ENCODE measurements at regions not wholly inside any gene's neighbourhood (a gene's known extent, or its start where the extent isn't known, plus 50 kb on each side); places are given as distances from the start of the nearest gene placed in this dataset.

DNA sequence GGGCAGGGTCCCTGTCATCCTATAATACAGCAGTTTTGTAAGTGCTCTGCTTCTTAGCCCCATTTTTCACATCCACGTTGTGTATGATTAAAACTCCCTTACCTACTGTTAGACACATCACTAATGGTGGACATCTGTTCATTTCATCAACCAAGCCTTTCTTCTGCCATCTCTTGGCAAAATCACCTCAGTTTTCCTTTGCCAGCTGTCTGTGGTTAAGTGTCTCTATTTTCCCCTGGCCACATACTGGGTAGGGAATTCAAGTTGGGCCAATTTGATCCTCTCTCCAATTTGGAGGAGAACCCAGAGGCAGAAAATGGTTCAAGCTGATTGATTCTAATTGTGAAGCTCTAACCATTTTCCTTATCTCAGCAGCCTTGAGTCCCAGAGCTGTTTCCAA is 436.1 kb downstream of the PCDH7 start:
- H3K9me3 ChIP-seq, result no peaks in the 10 kb centered on the region
- no peaks in the 10 kb centered on the region for H3K36me3 ChIP-seq
- no peak overlapping the region for H3K27ac ChIP-seq
- H3K4me3 ChIP-seq, result no peak overlapping the region
- DNase-seq, result no peak
- WGBS (ENCODE audit: insufficient coverage, low coverage, low lambda C conversion rate, missing lambda C conversion rate), result 10% methylated on average over 1 of the region's 1 CpG
- intact Hi-C loops (cut with DNase I), result no loop called here
- TF ChIP-seq POLR2A (IDR thresholded peaks at IDR 0.05), result no peak
- TF ChIP-seq, protein P1, sequence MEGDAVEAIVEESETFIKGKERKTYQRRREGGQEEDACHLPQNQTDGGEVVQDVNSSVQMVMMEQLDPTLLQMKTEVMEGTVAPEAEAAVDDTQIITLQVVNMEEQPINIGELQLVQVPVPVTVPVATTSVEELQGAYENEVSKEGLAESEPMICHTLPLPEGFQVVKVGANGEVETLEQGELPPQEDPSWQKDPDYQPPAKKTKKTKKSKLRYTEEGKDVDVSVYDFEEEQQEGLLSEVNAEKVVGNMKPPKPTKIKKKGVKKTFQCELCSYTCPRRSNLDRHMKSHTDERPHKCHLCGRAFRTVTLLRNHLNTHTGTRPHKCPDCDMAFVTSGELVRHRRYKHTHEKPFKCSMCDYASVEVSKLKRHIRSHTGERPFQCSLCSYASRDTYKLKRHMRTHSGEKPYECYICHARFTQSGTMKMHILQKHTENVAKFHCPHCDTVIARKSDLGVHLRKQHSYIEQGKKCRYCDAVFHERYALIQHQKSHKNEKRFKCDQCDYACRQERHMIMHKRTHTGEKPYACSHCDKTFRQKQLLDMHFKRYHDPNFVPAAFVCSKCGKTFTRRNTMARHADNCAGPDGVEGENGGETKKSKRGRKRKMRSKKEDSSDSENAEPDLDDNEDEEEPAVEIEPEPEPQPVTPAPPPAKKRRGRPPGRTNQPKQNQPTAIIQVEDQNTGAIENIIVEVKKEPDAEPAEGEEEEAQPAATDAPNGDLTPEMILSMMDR (IDR thresholded peaks at IDR 0.05), result no peak
- no peaks in the 10 kb centered on the region for H3K27me3 ChIP-seq
- no peaks in the 10 kb centered on the region for H3K4me1 ChIP-seq
- no peak for ATAC-seq

DNA sequence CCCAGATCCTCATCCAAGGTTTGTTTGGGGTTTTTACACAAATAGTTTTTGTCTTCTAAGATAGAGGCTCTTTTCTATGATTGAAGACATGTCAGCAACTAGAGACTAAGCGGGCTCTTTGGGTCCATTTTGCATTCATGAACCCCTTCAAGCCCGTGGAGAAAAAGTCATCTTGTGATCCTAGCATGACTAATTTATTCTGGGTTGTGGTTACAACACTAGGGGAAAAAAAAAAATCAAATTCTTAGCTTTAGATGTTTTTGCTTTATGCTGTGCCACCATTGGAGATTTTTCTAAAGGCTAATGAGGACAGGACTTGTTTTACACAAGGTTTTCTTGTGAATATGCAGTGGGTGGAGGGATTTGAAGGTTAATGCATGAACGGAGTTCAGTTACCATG is 440.0 kb downstream of the PCDH7 start:
- H3K9me3 ChIP-seq, result no peaks in the 10 kb centered on the region
- no peak for TF ChIP-seq POLR2A (IDR thresholded peaks at IDR 0.05)
- TF ChIP-seq, protein P1 (IDR thresholded peaks at IDR 0.05), result no peak
- WGBS (ENCODE audit: insufficient coverage, low coverage, low lambda C conversion rate, missing lambda C conversion rate), result 31% methylated on average over 3 of the region's 3 CpGs

DNA sequence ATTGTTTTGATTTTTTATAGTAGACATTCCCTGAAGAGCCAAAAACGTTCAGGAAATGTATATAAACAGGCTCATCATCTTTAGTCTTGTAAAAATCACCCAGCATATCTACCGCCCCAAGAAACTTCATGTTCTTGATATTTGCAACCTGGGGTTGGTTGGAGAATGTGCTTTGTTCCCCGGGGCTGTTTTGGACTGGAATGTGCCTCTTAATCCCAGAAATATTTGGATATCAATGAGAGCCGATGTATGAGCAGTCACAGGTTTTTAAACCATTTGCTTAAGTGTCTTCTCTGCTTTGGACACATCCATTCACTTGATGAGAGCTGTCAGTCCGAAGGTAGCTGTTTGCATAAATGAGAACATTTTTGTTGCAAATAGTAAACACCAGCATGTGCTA is 449.7 kb downstream of the PCDH7 start:
- Histone ChIP-seq H3K27me3 (no peaks in the 10 kb centered on the region), H3K9me3 (no peaks in the 10 kb centered on the region), H3K4me1 (no peaks in the 10 kb centered on the region), H3K36me3 (no peaks in the 10 kb centered on the region), H3K4me3 (no peak overlapping the region), H3K27ac (no peak overlapping the region)
- 28% methylated on average over 5 of the region's 5 CpGs for WGBS (ENCODE audit: insufficient coverage, low coverage, low lambda C conversion rate, missing lambda C conversion rate)
- intact Hi-C loops (cut with DNase I), result no loop called here
- TF ChIP-seq POLR2A (IDR thresholded peaks at IDR 0.05), result no peak
- TF ChIP-seq, protein P1 (IDR thresholded peaks at IDR 0.05), result no peak
- DNase-seq (no peak), ATAC-seq (no peak)

More for the DNA sequence above, 440.0 kb downstream of the PCDH7 start:
- ATAC-seq (no peak), DNase-seq (no peak)
- Histone ChIP-seq H3K36me3 (no peaks in the 10 kb centered on the region), H3K27me3 (no peaks in the 10 kb centered on the region), H3K4me3 (no peak overlapping the region), H3K27ac (no peak overlapping the region), H3K4me1 (no peaks in the 10 kb centered on the region)
- intact Hi-C loops (cut with DNase I), result no loop called here

DNA sequence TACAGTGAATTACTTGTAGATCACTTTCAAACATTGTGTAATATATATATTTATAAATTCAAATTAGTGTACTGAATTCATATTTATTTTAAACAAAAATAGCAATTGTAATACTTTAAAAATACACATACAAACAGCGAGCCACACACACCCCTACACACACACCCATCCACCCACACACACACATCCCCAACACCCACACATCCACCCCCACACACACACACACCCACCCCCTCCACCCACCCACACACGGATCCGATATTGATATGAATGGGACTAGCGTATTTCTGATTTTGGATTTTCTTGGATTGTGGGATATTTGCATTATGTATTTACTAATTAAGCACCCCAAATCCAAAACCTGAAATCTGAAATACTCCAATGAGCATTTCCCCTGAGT is 451.2 kb downstream of the PCDH7 start:
- Histone ChIP-seq H3K4me1 (no peaks in the 10 kb centered on the region), H3K36me3 (no peaks in the 10 kb centered on the region), H3K9me3 (no peaks in the 10 kb centered on the region), H3K27ac (no peak overlapping the region), H3K27me3 (no peaks in the 10 kb centered on the region), H3K4me3 (no peak overlapping the region)
- intact Hi-C loops (cut with DNase I), result no loop called here
- TF ChIP-seq, protein P1 (IDR thresholded peaks at IDR 0.05), result no peak
- TF ChIP-seq POLR2A (IDR thresholded peaks at IDR 0.05), result no peak
- ATAC-seq (no peak), DNase-seq (no peak)
- 85% methylated on average over 4 of the region's 4 CpGs for WGBS (ENCODE audit: insufficient coverage, low coverage, low lambda C conversion rate, missing lambda C conversion rate)

Data from right lobe of liver (tissue), 6 donors.